ENCODE measurements at regions not wholly inside any gene's neighbourhood (a gene's known extent, or its start where the extent isn't known, plus 50 kb on each side); places are given as distances from the start of the nearest gene placed in this dataset.

DNA sequence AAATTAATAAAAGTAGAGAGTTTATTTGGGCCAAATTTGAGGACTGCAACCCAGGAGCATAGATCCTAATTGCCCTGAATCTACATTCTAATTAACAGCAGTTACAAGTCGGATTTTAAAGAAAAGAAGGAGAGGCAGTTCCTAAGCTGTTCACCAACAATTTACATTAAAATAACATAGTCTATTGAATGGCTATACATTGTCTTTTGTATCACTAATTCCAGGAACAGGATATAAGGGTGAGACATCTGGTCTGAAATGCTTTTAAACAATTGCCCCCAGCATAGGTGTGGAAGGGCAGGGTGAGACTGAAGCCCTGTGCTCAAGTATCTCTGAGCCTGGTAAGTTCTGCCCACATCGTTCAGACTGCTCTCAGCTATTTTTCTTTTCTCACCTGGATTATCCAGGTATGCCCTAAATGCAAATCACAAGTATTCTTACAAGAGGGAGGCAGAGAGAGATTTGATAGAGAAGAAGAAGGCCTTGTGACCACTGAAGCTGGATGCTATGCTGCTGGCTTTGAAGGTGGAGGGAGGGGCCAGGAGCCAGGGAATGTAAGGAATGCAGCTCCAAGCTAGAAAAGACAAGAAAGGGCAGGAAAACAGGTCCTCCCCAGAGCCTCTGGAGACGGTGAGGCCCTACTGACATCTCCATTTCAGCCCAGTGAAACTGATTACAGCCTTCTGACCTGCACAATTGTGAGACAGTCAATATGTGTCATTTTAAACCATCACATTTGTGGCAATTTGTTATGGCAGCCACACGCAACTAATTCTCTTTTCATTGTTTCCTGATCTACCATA, 189.4 kb upstream of the ARL4C start:
- no peak overlapping the region for H3K23ac ChIP-seq (ENCODE audit: low read length)
- peaks cover 6% of the 10 kb centered on the region for H3K9me3 ChIP-seq (ENCODE audit: insufficient read depth, low read depth, low read length)
- H3K9ac ChIP-seq (ENCODE audit: low read length), result no peak overlapping the region
- no peak overlapping the region for H2BK12ac ChIP-seq (ENCODE audit: low read length)
- H2AFZ ChIP-seq (ENCODE audit: insufficient read depth, low read length, poor library complexity), result no peak overlapping the region
- peaks cover 0 to 2% of the 10 kb centered on the region in 2 experiments for H3K4me1 ChIP-seq (ENCODE audit: control insufficient read depth in 1 of 2, insufficient read depth in 2 of 2, low read length in 2 of 2)
- H3K4me2 ChIP-seq (ENCODE audit: low read length), result no peak overlapping the region
- H2BK5ac ChIP-seq (ENCODE audit: low read depth, low read length, poor library complexity), result no peak overlapping the region
- no peak overlapping the region for H4K12ac ChIP-seq (ENCODE audit: low read depth, low read length)
- H3K4ac ChIP-seq (ENCODE audit: low read depth, low read length), result no peak overlapping the region
- H2BK120ac ChIP-seq (ENCODE audit: insufficient read depth, low read length, poor library complexity), result no peak overlapping the region
- H3K4me3 ChIP-seq (ENCODE audit: low read depth, low read length), result no peak overlapping the region
- H3K18ac ChIP-seq (ENCODE audit: low read length), result no peak overlapping the region
- H3K36me3 ChIP-seq (ENCODE audit: control insufficient read depth in 1 of 2, insufficient read depth in 2 of 2, low read length in 2 of 2), result no peaks in the 10 kb centered on the region
- no peaks in the 10 kb centered on the region for H3K79me2 ChIP-seq (ENCODE audit: control insufficient read depth, insufficient read depth, low read length, poor library complexity)
- no peak overlapping the region for H3K14ac ChIP-seq (ENCODE audit: low read length)
- peak; percentile 88 to 93 for DNase-seq
- H3K79me1 ChIP-seq (ENCODE audit: low read length), result no peaks in the 10 kb centered on the region
- H2AK5ac ChIP-seq (ENCODE audit: low read length), result no peak overlapping the region
- H3K27me3 ChIP-seq (ENCODE audit: insufficient read depth, low read length), result no peaks in the 10 kb centered on the region
- no peak overlapping the region for H3K27ac ChIP-seq (ENCODE audit: low read depth, low read length)
- WGBS (ENCODE audit: extremely low coverage, insufficient coverage, insufficient read length), result no CpG with 5 or more reads among the region's 4 CpGs
- no peak overlapping the region for H4K8ac ChIP-seq (ENCODE audit: low read depth, low read length)
- H4K91ac ChIP-seq (ENCODE audit: low read depth, low read length), result no peak overlapping the region

GRCh38 chr2:234684466-234684865, 187.6 kb upstream of the ARL4C start:
- H3K27me3 ChIP-seq (ENCODE audit: insufficient read depth, low read length), result no peaks in the 10 kb centered on the region
- no peak overlapping the region for H3K4me2 ChIP-seq (ENCODE audit: low read length)
- H2AFZ ChIP-seq (ENCODE audit: insufficient read depth, low read length, poor library complexity), result no peak overlapping the region
- no peak overlapping the region for H2BK12ac ChIP-seq (ENCODE audit: low read length)
- no CpG with 5 or more reads among the region's 1 CpG for WGBS (ENCODE audit: extremely low coverage, insufficient coverage, insufficient read length)
- H4K8ac ChIP-seq (ENCODE audit: low read depth, low read length), result no peak overlapping the region
- H3K4ac ChIP-seq (ENCODE audit: low read depth, low read length), result no peak overlapping the region
- H3K4me1 ChIP-seq (ENCODE audit: control insufficient read depth in 1 of 2, insufficient read depth in 2 of 2, low read length in 2 of 2), result peaks cover 5 to 8% of the 10 kb centered on the region in 2 experiments
- H2BK120ac ChIP-seq (ENCODE audit: insufficient read depth, low read length, poor library complexity), result no peak overlapping the region
- no peak overlapping the region for H2AK5ac ChIP-seq (ENCODE audit: low read length)
- H3K4me3 ChIP-seq (ENCODE audit: low read depth, low read length), result no peak overlapping the region
- H4K12ac ChIP-seq (ENCODE audit: low read depth, low read length), result no peak overlapping the region
- H3K79me2 ChIP-seq (ENCODE audit: control insufficient read depth, insufficient read depth, low read length, poor library complexity), result no peaks in the 10 kb centered on the region
- H3K23ac ChIP-seq (ENCODE audit: low read length), result no peak overlapping the region
- no peak for DNase-seq
- peaks cover 6% of the 10 kb centered on the region for H3K9me3 ChIP-seq (ENCODE audit: insufficient read depth, low read depth, low read length)
- no peak overlapping the region for H4K91ac ChIP-seq (ENCODE audit: low read depth, low read length)
- H2BK5ac ChIP-seq (ENCODE audit: low read depth, low read length, poor library complexity), result no peak overlapping the region
- H3K36me3 ChIP-seq (ENCODE audit: control insufficient read depth in 1 of 2, insufficient read depth in 2 of 2, low read length in 2 of 2), result no peaks in the 10 kb centered on the region
- H3K27ac ChIP-seq (ENCODE audit: low read depth, low read length), result no peak overlapping the region
- H3K9ac ChIP-seq (ENCODE audit: low read length), result no peak overlapping the region
- H3K79me1 ChIP-seq (ENCODE audit: low read length), result no peaks in the 10 kb centered on the region
- no peak overlapping the region for H3K18ac ChIP-seq (ENCODE audit: low read length)
- H3K14ac ChIP-seq (ENCODE audit: low read length), result no peak overlapping the region

GRCh38 chr2:234683950-234684349, 187.1 kb upstream of the ARL4C start:
- Histone ChIP-seq H2AFZ (ENCODE audit: insufficient read depth, low read length, poor library complexity) (no peak overlapping the region), H4K12ac (ENCODE audit: low read depth, low read length) (no peak overlapping the region), H3K4me1 (ENCODE audit: control insufficient read depth in 1 of 2, insufficient read depth in 2 of 2, low read length in 2 of 2) (peaks cover 5 to 8% of the 10 kb centered on the region in 2 experiments), H4K8ac (ENCODE audit: low read depth, low read length) (no peak overlapping the region), H2BK5ac (ENCODE audit: low read depth, low read length, poor library complexity) (no peak overlapping the region), H2BK120ac (ENCODE audit: insufficient read depth, low read length, poor library complexity) (no peak overlapping the region), H3K23ac (ENCODE audit: low read length) (no peak overlapping the region), H3K9me3 (ENCODE audit: insufficient read depth, low read depth, low read length) (peaks cover 6% of the 10 kb centered on the region), H3K79me2 (ENCODE audit: control insufficient read depth, insufficient read depth, low read length, poor library complexity) (no peaks in the 10 kb centered on the region), H3K27ac (ENCODE audit: low read depth, low read length) (no peak overlapping the region), H3K4me2 (ENCODE audit: low read length) (no peak overlapping the region), H2AK5ac (ENCODE audit: low read length) (no peak overlapping the region), H3K36me3 (ENCODE audit: control insufficient read depth in 1 of 2, insufficient read depth in 2 of 2, low read length in 2 of 2) (no peaks in the 10 kb centered on the region), H4K91ac (ENCODE audit: low read depth, low read length) (no peak overlapping the region), H3K14ac (ENCODE audit: low read length) (no peak overlapping the region), H3K4ac (ENCODE audit: low read depth, low read length) (no peak overlapping the region), H3K18ac (ENCODE audit: low read length) (no peak overlapping the region), H3K79me1 (ENCODE audit: low read length) (no peaks in the 10 kb centered on the region), H2BK12ac (ENCODE audit: low read length) (no peak overlapping the region), H3K27me3 (ENCODE audit: insufficient read depth, low read length) (no peaks in the 10 kb centered on the region), H3K4me3 (ENCODE audit: low read depth, low read length) (no peak overlapping the region), H3K9ac (ENCODE audit: low read length) (no peak overlapping the region)
- DNase-seq, result no peak
- no CpG with 5 or more reads among the region's 3 CpGs for WGBS (ENCODE audit: extremely low coverage, insufficient coverage, insufficient read length)

DNA sequence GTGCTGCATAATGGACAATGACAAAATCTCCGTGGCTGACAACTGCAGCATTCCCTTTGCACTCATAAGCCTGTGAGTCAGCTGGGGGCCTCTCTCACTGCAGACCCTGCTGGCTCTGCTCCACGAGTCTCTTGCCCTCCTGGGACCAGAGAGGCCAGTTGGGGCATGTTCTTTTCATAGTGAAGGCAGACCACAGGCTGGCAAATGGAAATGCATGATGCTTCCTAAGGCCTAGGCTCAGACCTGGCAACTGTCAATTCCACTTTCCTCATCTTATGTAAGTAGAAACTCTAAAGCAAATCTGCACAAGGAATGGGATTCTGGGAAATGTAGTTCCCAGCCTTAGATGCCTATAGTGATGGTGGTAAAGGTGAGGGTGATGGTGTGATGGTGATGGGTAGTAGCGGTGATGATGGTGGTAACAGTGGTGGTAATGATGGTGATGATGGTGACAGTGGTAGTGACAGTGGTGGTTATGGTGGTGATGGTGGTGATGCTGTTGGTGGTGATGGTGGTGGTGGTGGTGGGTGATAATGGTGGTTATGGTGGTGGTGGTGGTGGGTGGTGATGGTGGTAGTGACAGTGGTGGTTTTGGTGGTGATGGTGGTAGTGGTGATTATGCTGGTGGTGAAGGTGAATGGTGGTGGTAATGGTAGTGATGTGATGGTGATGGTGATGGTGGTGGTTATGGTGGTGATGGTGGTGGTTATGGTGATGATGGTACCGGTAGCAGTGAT, 185.8 kb upstream of the ARL4C start:
- Histone ChIP-seq H2AFZ (ENCODE audit: insufficient read depth, low read length, poor library complexity) (no peak overlapping the region), H3K27me3 (ENCODE audit: insufficient read depth, low read length) (no peaks in the 10 kb centered on the region), H2BK12ac (ENCODE audit: low read length) (no peak overlapping the region), H3K14ac (ENCODE audit: low read length) (no peak overlapping the region), H3K18ac (ENCODE audit: low read length) (no peak overlapping the region), H2BK120ac (ENCODE audit: insufficient read depth, low read length, poor library complexity) (no peak overlapping the region), H3K79me1 (ENCODE audit: low read length) (no peaks in the 10 kb centered on the region), H4K91ac (ENCODE audit: low read depth, low read length) (no peak overlapping the region), H4K8ac (ENCODE audit: low read depth, low read length) (no peak overlapping the region), H3K36me3 (ENCODE audit: control insufficient read depth in 1 of 2, insufficient read depth in 2 of 2, low read length in 2 of 2) (no peaks in the 10 kb centered on the region), H3K79me2 (ENCODE audit: control insufficient read depth, insufficient read depth, low read length, poor library complexity) (no peaks in the 10 kb centered on the region), H2AK5ac (ENCODE audit: low read length) (no peak overlapping the region), H3K27ac (ENCODE audit: low read depth, low read length) (no peak overlapping the region), H3K9ac (ENCODE audit: low read length) (no peak overlapping the region), H3K4me1 (ENCODE audit: control insufficient read depth in 1 of 2, insufficient read depth in 2 of 2, low read length in 2 of 2) (peaks cover 5 to 8% of the 10 kb centered on the region in 2 experiments), H3K23ac (ENCODE audit: low read length) (peak overlapping the region; percentile 22), H3K9me3 (ENCODE audit: insufficient read depth, low read depth, low read length) (no peaks in the 10 kb centered on the region), H4K12ac (ENCODE audit: low read depth, low read length) (no peak overlapping the region), H2BK5ac (ENCODE audit: low read depth, low read length, poor library complexity) (no peak overlapping the region), H3K4me3 (ENCODE audit: low read depth, low read length) (peak overlapping the region; percentile 63), H3K4me2 (ENCODE audit: low read length) (no peak overlapping the region), H3K4ac (ENCODE audit: low read depth, low read length) (no peak overlapping the region)
- no peak for DNase-seq
- no CpG with 5 or more reads among the region's 4 CpGs for WGBS (ENCODE audit: extremely low coverage, insufficient coverage, insufficient read length)

Measured in trophoblast cell (in vitro differentiated cells and primary cell).